ENCODE measurements at regions not wholly inside any gene's neighbourhood (a gene's known extent, or its start where the extent isn't known, plus 50 kb on each side); places are given as distances from the start of the nearest gene placed in this dataset.

DNA sequence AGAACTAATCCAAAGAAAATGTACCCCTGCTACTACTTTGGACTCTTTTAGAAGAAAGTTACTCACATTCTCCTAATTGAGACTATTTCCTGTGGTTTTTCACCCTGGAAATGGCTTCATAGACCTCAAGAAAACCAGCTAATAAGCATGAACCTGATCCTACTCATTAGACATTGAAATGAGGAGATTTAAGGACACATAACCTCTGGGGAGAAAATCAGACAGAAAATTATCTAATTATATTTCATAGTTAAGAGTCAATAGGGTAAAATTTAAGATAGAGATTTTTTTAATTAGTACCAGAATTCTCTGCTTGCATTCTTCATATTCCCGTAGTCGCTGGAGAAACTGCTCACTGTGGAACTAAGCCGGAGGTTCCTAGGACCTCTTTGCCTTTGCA lies 114.6 kb upstream of the ACP3 start:
- H3K27ac ChIP-seq (ENCODE audit: low read length), result no peak overlapping the region
- H2AFZ ChIP-seq (ENCODE audit: low read depth, low read length), result no peak overlapping the region
- no peaks in the 10 kb centered on the region for H3K27me3 ChIP-seq (ENCODE audit: insufficient read depth, low read depth, low read length)
- no peaks in the 10 kb centered on the region for H4K20me1 ChIP-seq (ENCODE audit: insufficient read depth)
- no peaks in the 10 kb centered on the region for H3K79me2 ChIP-seq (replicated peaks; ENCODE audit: insufficient read depth, low read length)
- no peak overlapping the region for H3K4me3 ChIP-seq (ENCODE audit: low read length)
- H3K9me3 ChIP-seq (ENCODE audit: low read length), result no peaks in the 10 kb centered on the region
- H3F3A ChIP-seq (ENCODE audit: insufficient read depth, low read length, poor library complexity, severe bottlenecking), result no peaks in the 10 kb centered on the region
- TF ChIP-seq REST (IDR thresholded peaks at IDR 0.05; ENCODE audit: borderline replicate concordance) (no peak), EZH2 (IDR thresholded peaks at IDR 0.05; ENCODE audit: borderline replicate concordance, insufficient read depth, low read length, poor library complexity, severe bottlenecking) (no peak), TAF1 (IDR thresholded peaks at IDR 0.05; ENCODE audit: low read depth) (no peak), MXI1 (conservative IDR thresholded peaks at IDR 0.05; ENCODE audit: poor library complexity, severe bottlenecking) (no peak), EP300 (conservative IDR thresholded peaks at IDR 0.05; ENCODE audit: poor library complexity, severe bottlenecking) (no peak), POLR2AphosphoS5 (IDR thresholded peaks at IDR 0.05) (no peak)
- H3K9me2 ChIP-seq (ENCODE audit: insufficient read depth, low read length), result no peaks in the 10 kb centered on the region
- no peaks in the 10 kb centered on the region for H3K36me3 ChIP-seq (ENCODE audit: insufficient read depth, low read length)
- no peak overlapping the region for H3K4me2 ChIP-seq (ENCODE audit: low read length)
- H3K9ac ChIP-seq (ENCODE audit: low read length), result no peak overlapping the region

DNA sequence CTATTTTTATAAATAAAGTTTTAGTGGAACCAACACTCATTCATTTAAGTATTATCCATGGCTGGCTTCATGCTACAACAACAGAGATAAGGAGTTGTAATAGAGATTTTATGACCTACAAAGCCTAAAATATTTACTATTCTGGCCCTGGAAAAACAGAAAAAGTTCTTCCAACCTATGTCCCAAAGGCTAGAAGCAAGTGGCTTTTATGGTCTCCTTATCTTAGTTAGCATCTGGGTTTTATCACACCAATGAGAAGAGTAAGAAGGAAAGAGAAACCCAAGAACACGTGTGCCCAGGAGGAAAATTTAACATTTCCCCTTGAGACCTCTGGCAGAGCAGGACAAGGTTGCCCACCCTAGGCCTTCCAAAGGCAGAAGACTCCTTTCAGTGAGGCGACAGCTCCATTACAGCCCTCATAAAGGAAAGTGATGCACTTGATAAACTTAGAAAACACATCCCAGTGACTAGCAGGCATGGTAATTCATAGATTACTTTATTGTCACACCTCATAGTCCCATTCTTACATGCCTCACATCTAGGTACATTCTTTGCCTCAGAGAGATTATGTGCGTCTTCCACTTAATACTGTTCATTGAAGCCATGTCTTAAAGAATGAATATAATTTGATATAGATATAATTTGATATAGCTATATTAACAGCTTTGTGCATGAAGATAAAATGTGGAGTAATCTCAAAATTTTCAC lies 113.2 kb upstream of the ACP3 start:
- H3K9me3 ChIP-seq (ENCODE audit: low read length), result no peaks in the 10 kb centered on the region
- H3K4me3 ChIP-seq (ENCODE audit: low read length), result no peak overlapping the region
- no peak overlapping the region for H3K4me2 ChIP-seq (ENCODE audit: low read length)
- no peak overlapping the region for H2AFZ ChIP-seq (ENCODE audit: low read depth, low read length)
- no peak overlapping the region for H3K27ac ChIP-seq (ENCODE audit: low read length)
- H3K36me3 ChIP-seq (ENCODE audit: insufficient read depth, low read length), result no peaks in the 10 kb centered on the region
- no peaks in the 10 kb centered on the region for H4K20me1 ChIP-seq (ENCODE audit: insufficient read depth)
- TF ChIP-seq RAD21 (conservative IDR thresholded peaks at IDR 0.05), result no peak
- no peaks in the 10 kb centered on the region for H3K9me2 ChIP-seq (ENCODE audit: insufficient read depth, low read length)
- no peaks in the 10 kb centered on the region for H3K79me2 ChIP-seq (replicated peaks; ENCODE audit: insufficient read depth, low read length)
- H3F3A ChIP-seq (ENCODE audit: insufficient read depth, low read length, poor library complexity, severe bottlenecking), result no peaks in the 10 kb centered on the region
- H3K27me3 ChIP-seq (ENCODE audit: insufficient read depth, low read depth, low read length), result no peaks in the 10 kb centered on the region
- no peak overlapping the region for H3K9ac ChIP-seq (ENCODE audit: low read length)

GRCh38 chr3:132205609-132206008 lies 111.6 kb upstream of the ACP3 start:
- Histone ChIP-seq H3K9me2 (ENCODE audit: insufficient read depth, low read length) (no peaks in the 10 kb centered on the region), H3K4me2 (ENCODE audit: low read length) (no peak overlapping the region), H3K9ac (ENCODE audit: low read length) (no peak overlapping the region), H3K79me2 (replicated peaks; ENCODE audit: insufficient read depth, low read length) (no peaks in the 10 kb centered on the region), H3K27ac (ENCODE audit: low read length) (no peak overlapping the region), H2AFZ (ENCODE audit: low read depth, low read length) (no peak overlapping the region), H3K4me3 (ENCODE audit: low read length) (no peak overlapping the region), H3F3A (ENCODE audit: insufficient read depth, low read length, poor library complexity, severe bottlenecking) (no peaks in the 10 kb centered on the region), H3K9me3 (ENCODE audit: low read length) (no peaks in the 10 kb centered on the region), H3K36me3 (ENCODE audit: insufficient read depth, low read length) (no peaks in the 10 kb centered on the region), H4K20me1 (ENCODE audit: insufficient read depth) (no peaks in the 10 kb centered on the region), H3K27me3 (ENCODE audit: insufficient read depth, low read depth, low read length) (no peaks in the 10 kb centered on the region)
- no peak for TF ChIP-seq POLR2AphosphoS5 (IDR thresholded peaks at IDR 0.05)
- TF ChIP-seq MXI1 (conservative IDR thresholded peaks at IDR 0.05; ENCODE audit: poor library complexity, severe bottlenecking), result no peak
- TF ChIP-seq REST (IDR thresholded peaks at IDR 0.05; ENCODE audit: borderline replicate concordance), result no peak
- TF ChIP-seq EP300 (conservative IDR thresholded peaks at IDR 0.05; ENCODE audit: poor library complexity, severe bottlenecking), result no peak
- no peak for TF ChIP-seq SMC3 (conservative IDR thresholded peaks at IDR 0.05; ENCODE audit: poor library complexity)
- no peak for TF ChIP-seq RAD21 (conservative IDR thresholded peaks at IDR 0.05)

All from neural cell (in vitro differentiated cells).